ENCODE measurements at regions not wholly inside any gene's neighbourhood (a gene's known extent, or its start where the extent isn't known, plus 50 kb on each side); places are given as distances from the start of the nearest gene placed in this dataset.
"Not testable (repeated sequence)": the region's sequence is repeated elsewhere in the genome, so short reads cannot be mapped to it uniquely, and the experiment has no call there.

DNA sequence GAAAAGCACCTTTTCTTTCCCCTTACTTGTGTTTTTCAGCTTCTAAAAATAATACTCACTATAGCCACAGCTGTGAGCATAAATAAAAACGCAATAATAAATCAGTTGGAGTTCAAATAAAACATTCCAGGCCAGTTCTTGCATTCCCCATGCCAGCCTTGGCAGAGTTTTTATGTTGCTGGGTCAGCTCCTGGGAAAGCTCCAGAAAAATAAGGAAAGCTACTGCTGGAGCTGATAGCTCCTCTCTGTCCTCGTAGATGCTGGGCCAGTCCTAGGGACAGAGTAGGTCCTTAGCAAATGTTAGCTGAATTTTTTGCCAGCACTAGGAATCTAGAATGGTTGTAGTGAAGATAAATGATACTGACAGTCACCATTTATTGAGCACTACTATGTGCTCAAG lies 389.0 kb upstream of the SYNCRIP start:
- DNase-seq, result no peak

DNA sequence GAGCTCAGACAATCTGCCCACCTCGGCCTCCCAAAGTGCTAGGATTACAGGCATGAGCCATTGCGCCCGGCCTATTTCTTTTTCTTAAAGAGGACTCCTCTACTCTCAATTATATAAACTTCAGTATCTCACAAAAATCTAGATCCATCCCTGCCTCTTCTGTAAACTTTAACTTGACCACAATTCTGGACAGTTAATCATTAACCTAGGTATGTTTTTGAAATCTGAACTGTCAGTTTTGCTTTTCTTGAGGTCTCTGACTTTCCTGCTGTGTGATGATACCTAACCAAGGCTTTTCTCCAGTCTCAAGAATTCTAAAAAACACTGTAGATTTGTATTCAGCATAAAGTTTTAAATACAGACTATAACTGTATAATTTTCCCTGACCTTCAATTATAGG lies 388.2 kb upstream of the SYNCRIP start:
- no peak for DNase-seq

DNA sequence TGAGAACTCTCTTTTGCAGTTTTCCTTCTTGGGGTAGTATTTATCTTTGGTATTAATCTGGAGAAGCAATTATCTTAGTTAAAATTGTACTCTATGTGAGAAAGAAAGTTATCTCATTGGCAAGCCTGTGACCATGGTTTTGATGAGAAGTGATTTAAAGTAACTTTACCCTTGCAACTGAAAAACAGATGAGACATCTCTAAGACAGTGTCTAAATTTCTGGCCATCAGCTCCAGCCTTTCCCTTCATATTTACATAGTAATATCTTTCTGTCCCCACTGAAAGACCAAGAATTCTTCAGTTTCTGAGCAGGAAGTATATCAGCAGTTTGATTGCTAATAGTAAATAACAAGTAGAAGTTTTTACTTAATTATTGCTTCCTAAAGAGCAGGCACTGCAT lies 386.1 kb upstream of the SYNCRIP start:
- DNase-seq, result no peak

DNA sequence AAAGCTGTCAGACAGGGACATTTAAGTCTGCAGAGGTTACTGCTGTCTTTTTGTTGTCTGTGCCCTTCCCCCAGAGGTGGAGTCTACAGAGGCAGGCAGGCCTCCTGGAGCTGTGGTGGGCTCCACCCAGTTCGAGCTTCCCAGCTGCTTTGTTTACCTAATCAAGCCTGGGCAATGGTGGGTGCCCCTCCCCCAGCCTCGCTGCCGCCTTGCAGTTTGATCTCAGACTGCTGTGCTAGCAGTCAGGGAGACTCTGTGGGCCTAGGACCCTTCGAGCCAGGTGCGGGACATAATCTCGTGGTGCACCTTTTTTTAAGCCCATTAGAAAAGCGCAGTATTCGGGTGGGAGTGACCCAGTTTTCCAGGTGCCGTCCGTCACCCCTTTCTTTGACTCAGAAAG lies 384.2 kb upstream of the SYNCRIP start:
- not testable (repeated sequence) for DNase-seq

DNA sequence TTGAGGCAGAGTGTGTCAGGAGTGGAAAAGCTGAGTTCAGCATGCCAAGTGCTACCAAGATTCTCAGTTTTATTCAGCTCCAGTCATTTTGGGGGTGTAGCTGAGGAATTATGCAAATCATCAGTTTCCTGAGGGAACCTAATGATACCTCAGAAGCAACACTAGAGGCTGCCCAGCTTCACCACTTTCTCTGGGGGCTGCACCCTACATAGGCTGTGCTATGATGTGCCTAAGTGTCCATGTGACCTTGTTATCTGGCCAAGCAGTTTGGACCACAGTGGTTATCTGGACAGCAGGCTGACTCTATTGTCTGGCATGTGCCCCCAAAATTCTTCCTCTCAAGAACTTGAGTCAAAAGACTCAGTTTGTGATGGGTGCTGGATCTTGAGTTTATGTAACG lies 374.6 kb upstream of the SYNCRIP start:
- no peak for DNase-seq

DNA sequence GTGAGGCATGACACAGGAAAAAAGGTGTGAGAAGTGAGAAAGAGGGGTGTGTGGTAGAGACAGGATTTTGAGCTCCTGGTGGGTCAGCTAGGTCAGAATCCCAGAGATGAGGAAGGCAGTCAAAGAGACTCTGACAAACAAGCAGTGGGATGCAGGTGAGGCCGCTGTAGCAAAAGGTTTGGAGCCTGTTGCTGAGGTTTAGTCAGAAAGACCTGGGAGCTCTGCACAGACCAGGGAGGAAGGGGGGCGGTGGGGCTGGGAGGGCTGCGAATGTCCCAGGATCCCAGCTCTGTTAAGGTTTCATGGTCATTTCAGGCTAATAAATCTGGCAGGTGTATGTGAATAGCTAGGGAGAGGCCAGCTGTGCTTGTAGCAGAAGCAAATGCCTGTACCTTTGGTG lies 373.9 kb upstream of the SYNCRIP start:
- DNase-seq, result no peak

DNA sequence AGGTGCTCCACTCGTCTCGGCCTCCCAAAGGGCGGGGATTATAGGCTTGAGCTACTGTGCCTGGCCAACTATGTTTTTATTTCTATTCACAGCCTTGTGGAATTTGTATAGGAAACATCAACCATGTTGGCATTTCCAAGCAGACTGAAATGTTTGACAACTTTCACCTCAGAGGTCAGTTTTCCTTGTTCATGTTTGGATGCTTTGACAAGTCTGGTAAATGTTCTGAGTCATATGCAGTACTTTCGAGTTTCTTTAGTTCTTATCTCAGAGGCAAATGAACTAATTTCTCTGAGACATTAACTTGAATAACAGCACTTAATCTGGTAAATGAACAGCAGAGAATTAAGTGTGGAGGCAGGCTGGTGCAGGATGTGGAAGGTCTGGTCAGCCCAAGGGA lies 373.4 kb upstream of the SYNCRIP start:
- no peak for DNase-seq

DNA sequence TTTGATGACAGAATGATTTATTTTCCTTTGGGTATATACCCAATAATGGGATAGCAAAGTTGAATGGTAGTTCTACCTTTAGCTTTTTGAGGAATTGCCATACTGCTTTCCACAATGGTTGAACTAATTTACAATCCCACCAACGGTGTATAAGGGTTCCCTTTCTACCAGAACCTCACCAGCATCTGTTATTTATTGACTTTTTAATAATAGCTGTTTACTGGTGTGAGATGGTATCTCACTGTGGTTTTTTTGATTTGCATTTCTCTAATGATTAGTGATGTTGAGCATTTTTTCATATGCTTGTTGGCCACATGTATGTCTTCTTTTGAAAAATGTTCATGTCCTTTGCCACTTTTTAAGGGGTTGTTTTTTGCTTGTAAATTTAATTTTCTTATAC lies 370.3 kb upstream of the SYNCRIP start:
- DNase-seq, result not testable (repeated sequence)

DNA sequence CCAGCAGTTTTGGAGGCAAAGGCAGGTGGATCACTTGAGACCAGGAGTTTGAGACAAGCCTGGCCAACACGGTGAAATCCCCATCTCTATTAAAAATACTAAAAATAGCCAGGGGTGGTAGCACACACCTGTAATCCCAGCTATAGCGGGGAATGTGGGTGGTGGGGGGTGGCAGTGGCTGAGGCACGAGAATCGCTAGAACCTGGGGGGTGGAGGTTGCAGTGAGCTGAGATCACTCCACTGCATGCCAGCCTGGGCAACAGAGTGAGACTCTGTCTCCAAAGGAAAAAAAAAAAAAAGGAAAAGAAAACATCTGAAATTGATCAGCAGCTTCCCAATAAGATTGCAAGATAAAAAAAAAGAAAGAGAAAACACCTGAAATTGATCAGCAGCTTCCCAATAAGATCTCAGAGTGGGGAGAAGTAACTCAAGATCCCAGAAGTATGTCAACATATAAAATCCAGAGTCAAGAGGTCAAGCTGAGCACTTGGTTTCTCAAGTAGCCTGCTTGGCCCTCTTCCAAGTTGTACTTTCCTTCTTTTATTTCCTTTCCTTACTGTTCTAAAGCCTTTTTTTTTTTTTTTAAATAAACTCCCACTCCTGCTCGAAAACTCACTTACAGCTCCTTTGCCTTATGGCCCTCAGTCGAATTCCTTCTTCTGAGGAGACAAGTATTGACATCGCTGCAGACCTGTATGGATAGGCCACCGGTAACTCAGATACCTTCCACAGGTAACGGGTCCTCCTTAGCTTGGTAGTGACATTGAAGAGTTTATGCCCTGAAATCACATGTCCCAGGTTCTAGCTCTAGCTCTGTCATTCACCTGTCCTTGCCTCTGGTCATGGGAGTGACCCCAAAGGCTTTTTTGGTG lies 368.5 kb upstream of the SYNCRIP start:
- no peak for DNase-seq

DNA sequence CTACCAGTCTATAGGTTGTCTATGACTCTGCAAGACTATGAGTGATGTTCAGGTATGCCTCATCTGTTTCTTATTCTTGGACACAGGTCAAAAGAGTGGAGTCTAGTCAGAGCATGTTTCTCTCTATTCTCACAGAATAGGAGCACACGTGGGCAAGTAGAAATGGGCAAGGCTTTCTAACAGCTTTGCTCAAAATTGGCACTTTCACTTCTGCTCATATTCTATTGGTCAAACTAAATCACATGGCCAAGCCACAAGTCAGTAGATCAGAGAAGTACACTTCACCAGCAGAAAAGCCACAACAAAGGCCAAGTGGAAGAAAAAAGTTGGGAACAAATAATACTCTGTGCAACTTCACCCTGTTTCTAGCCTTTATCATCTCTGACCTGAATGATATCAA lies 354.5 kb upstream of the SYNCRIP start:
- DNase-seq, result no peak

DNA sequence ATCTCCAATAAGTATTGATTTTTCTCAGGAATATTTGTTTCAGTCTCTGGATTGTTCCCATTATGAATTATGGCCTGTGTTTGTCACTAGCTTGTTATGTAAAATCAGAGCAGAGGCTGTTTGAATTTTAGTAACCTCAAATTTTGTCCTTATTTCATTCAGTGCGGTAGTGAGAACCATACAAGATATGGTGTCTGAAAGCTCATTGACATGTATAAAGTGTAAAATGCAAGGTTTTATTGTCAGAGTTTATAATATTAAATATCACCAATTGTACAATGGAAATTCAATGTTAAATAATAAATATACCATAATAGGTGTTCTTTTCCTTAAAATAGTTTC lies 353.3 kb upstream of the SYNCRIP start:
- DNase-seq, result no peak

DNA sequence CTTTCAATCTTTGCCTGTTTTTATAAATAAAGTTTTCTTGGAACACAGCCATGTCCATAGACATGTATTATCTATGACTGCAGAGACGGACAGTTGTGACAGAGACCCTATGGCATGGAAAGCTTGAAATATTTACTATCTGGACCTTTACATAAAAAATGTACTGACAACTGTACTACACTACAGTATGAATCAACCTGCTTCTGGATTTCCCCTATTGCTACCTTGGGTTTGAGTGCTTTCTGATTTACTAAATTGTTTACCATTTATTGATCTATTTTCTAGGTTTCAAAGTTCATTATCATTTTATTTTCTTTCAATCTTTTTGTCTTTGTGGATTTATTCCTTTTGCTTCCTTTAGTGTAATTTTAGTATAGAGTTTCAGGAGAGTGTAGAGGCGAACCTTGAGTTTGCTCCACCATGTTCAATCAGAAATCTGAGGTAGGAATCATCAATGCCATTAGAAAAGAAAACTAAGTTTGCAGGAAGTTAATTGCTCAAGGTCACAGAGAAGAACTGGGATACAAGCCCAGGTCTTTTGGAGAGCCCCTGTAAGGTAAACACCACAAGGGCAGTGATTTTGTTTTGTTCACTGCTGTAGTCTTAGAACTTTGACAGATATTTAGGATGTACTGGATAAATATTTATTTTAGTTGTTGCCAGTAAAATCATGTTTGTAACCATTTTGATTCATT lies 352.8 kb upstream of the SYNCRIP start:
- no peak for DNase-seq

DNA sequence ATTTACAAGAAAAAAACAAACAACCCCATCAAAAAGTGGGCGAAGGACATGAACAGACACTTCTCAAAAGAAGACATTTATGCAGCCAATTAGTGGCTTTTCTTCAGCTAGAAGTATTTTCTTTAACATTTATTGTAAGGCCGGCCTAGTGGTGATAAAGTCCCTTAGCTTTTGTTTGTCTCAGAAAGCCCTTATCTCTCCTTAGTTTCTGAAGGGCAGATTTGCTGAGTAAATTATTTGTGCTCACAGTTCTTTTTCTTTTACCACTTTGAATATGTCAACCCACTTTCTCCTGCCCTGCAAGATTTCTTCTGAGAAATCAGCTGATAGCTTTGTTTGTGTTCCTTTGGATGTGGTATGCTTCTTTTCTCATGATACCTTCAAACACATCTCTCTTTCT lies 344.0 kb upstream of the SYNCRIP start:
- no peak for DNase-seq

DNA sequence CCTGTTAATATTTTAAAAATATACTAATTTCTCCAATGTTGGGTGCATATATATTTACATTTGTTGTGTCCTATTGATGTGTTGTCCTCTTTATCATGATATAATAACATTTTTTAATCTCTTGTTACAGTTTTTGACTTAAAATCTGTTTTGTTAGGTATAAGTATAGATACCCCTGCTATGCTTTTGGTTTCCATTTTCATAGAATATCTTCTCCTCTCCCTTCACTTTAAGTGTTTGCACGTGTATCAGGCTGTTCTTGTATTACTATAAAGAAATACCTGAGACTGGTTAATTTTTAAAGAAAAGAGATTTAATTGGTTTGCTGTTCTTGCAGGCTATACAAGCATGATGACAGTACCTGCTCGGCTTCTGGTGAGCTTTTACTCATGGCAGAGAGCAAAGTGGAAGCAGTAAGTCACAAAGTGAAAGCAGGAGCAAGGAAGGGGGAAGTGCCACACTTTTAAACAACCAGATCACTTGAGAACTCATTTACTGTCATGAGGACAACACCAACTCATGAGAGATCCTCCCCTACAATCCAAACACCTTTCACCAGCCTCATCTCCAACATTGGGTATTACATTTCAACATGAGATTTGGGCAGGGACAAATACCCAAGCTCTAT lies 340.5 kb upstream of the SYNCRIP start:
- DNase-seq, result no peak

DNA sequence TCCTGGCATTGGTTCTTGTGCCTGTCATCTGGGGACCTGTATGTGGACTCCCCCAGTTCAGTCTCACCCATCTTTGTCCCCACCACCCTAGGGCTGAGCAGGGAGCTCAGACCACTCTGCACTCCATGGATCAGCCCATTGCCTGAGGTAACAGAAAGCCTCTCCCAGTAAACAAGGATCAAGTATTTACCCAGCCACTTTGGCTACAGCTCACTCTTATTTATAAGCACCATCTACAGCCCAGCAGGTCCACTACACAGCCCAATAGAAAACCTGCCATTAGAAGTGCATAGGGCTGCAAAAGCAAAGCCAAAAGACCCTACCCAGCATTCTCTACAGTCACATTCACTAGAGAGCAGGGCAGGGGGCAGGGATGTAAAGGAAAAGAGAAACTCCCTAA lies 335.0 kb upstream of the SYNCRIP start:
- no peak for DNase-seq

DNA sequence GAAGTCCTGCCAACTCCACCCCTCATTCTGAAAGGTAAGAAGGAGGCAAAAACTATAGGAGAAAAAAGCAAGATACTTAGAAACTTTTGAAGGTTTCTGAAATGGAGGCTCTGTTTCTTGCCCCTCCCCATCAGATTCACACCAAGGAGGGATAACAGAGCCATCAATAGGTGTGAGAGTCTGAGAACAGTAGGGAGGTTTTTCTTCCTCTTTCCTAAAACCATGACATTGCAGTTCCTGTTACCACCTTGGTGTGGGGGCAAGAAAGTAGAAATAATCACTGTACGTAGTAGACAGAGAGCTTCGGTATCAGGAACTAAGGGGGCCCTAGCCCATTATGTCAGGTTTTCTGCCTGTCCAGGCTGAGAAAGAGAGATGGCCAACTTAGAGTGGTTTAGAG lies 333.3 kb upstream of the SYNCRIP start:
- DNase-seq, result no peak

DNA sequence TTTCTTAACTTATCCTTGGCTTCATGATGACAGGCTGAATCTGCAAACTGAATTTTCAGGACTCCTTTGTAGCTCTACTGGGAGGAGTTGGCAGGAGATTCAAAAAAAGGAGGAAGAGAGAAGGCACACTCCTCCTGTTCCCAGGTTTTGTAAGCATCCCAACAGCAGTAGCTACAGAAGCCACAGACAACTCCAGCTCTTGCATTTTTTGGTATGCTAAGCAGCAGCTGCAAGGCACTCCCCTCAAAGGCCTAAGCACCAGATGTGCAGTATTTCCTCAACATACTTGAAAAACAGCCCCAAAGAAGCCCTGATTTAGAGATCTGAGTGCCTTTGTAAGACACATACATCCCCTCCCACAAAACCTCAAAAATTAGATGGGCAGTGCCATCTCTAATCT lies 328.6 kb upstream of the SYNCRIP start:
- DNase-seq, result no peak

DNA sequence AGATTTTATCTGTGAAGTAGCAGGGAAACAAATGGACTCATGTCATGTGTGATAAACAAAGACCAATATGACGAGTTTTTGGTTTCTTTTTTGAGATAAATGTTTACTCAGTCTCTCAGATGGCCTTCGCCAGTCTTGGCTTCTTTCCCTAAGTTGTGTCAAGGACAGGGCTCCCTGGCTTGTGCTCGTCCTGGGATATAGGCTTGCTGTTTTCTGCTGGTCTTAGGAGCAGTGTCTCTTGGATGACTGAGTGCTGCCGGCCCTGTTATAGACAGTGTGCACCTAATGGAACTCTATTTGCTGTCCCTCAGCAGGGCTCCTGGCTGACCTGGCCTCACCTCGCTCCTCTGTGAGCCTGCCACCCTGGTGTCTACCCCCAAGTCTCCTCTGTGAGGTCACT lies 324.1 kb upstream of the SYNCRIP start:
- no peak for DNase-seq

DNA sequence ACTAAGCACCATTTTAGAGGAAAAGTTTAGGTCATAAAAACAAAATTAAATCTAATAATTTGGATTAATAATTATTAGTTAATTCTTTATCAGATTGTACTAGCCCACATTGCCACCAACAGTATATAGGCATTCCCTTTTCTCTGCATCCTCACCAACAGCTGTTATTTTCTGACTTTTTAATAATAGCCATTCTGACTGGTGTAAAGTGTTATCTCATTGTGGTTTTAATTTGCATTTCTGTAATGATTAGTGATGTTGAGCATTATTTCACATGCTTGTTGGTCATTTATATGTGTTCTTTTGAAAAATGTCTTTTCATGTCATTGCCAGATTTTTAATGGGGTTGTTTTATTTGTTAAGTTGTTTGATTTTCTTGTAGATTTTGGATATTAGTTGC lies 319.1 kb upstream of the SYNCRIP start:
- DNase-seq, result no peak

DNA sequence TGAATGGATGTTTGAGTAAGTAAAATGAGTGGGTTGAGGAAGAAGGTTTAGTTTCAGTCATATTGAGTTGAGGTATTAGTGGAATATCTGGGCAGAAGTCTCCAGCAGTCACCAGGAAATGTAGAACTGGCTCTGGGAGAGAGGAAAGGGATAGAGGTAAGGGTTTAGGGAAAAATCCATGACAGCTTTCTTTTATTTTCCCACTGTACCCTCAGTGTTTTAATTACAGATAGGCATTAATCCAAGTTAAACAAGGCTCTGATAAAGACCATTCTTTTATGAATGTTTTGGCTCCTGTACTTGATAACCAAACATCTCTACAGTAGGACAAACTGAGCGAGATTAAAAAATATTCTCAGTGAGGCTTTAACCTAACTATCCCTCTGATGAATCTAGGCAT lies 318.4 kb upstream of the SYNCRIP start:
- DNase-seq, result no peak

DNA sequence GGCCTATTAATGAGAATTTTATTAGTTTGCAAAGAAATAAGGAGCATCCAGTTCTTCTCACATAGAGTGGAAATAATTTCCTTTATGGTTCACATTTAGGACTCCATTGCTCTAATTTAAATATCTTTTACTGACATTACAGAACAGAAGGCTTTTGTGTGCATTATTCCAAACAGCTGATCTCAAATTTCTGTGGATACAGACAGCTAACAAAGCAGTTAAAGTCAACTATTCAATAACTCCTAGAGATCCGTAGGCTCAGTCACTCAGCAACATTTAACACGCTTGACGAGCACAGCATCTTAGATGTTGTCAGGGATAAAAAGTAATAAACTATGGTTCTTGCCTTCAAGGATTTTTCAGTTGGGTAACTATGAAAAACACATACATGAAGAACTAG lies 305.8 kb upstream of the SYNCRIP start:
- DNase-seq, result no peak

DNA sequence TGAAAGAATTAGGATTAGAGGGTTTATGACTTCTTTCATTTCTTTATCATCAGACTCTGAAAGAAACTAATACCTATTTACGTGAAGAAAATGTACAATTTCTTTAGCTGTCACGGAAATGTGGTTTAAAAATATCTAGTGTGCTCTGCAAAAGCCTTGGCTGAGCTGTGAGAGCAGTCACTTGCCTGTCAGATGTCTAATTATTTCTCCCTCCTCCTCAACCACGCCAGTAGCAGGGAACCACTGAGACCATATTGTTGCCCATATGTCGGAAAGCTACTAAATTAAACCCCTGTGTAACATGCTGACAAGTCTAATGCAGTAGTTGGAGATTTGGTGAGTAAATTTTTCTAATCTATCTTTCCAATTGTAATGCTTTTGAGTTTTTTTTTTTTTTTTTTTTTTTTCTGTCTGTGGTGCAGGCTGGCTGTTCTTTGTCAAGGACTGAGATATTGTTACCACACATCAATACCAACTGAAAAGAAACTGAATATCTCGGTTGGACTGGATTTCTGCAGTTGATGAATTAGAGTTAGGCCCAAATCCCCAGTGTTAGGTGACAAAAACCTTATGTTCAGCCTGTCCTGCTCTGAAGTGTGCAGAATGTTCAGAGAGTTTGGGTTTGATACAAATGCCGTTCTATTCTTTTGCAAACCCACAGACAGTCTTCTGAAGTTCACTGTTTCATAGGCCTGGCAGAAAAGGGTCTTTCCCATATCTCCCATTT lies 302.9 kb upstream of the SYNCRIP start:
- no peak for DNase-seq

DNA sequence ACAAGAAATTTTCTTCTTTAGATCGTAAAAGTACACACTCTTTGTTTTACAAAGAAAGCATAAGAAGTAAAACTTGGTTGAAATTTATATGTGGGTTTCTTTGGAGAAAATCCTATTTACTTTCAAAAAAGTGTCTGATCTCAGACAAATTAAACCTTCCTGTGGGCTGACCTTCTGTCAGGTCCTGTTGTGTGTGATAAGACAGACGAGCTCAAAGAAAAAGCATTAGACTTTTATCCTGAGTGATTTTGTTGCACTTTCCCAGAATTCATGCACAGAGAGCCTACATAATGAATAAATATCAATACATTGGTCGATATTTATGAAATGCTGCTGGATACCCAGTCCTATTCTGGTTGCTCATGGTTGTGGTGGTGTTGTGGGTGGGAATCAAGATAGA lies 302.1 kb upstream of the SYNCRIP start:
- DNase-seq, result no peak

DNA sequence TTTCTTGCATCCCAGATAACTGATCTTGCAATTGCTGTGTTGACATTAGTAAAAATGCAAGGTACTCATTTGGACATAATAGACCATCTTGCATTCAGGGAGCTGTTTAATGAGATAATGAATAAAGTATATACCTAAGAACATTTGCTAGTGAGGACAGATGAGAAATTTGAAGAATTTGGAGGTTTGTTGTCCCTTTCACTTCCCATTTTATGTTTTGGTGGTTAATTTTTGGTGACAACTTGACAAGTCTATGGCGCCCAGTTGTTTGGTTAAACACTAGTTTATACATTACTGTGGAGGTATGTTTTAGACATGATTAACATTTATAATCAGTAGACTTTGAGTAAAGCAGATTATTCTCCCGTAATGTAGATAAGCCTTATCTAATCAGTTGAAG lies 300.2 kb upstream of the SYNCRIP start:
- DNase-seq, result no peak
